AG10803 (cell line): ENCODE measurements at regions not wholly inside any gene's neighbourhood (a gene's known extent, or its start where the extent isn't known, plus 50 kb on each side); places are given as distances from the start of the nearest gene placed in this dataset.

ENCODE experiments used
- DNase-seq: peaks from one replicate; pipeline ENCODE4 v3.0.0; 2010; ENCODE audit warnings: low read depth
- H3K4me3 ChIP-seq: 2 replicates; pipeline ENCODE4 v1.5.1; 2011; ENCODE audit warnings: mild to moderate bottlenecking, low read length, control low read depth
- CTCF ChIP-seq: conservative IDR thresholded peaks from 2 replicates; pipeline ENCODE4 v1.5.1; 2011; ENCODE audit warnings: mild to moderate bottlenecking, low read length, control low read depth, inconsistent platforms

GRCh38 chr9:32873553-32873952, 90.2 kb downstream of the TMEM215 start:
- no peak for TF ChIP-seq CTCF
- no peak for DNase-seq
- H3K4me3 ChIP-seq = no peak overlapping the region

- no peak overlapping the region for H3K4me3 ChIP-seq
- DNase-seq = no peak
- no peak for TF ChIP-seq CTCF
Measured at GRCh38 chr9:32875242-32875641, 91.9 kb downstream of the TMEM215 start.

- no peak overlapping the region for H3K4me3 ChIP-seq
- no peak for TF ChIP-seq CTCF
- no peak for DNase-seq
Measured at GRCh38 chr9:32875748-32876147, 92.4 kb downstream of the TMEM215 start.

GRCh38 chr9:32877103-32877502, 93.8 kb downstream of the TMEM215 start:
- TF ChIP-seq CTCF = no peak
- DNase-seq = no peak
- H3K4me3 ChIP-seq = no peak overlapping the region

GRCh38 chr9:32877639-32878217, 94.4 kb downstream of the TMEM215 start:
- TF ChIP-seq CTCF = no peak
- H3K4me3 ChIP-seq = no peak overlapping the region
- DNase-seq = no peak

GRCh38 chr9:32879335-32879734, 96.0 kb downstream of the TMEM215 start:
- no peak overlapping the region for H3K4me3 ChIP-seq
- no peak for TF ChIP-seq CTCF
- no peak for DNase-seq

- no peak for TF ChIP-seq CTCF
- no peak for DNase-seq
- no peak overlapping the region for H3K4me3 ChIP-seq
Measured at GRCh38 chr9:32881948-32882347, 98.6 kb downstream of the TMEM215 start.
